Prostate gland (tissue), 2 donors: ENCODE measurements at regions not wholly inside any gene's neighbourhood (a gene's known extent, or its start where the extent isn't known, plus 50 kb on each side); places are given as distances from the start of the nearest gene placed in this dataset.

ENCODE experiments used
- DNase-seq: peaks from one replicate; pipeline ENCODE4 v3.0.0-alpha.2; 2019; ENCODE audit warnings: low spot score
- H3K27ac ChIP-seq, 2 donors: fragments of 200-600 bp; sonication (generic); 2 replicates each; pipeline ENCODE4 v1.5.1; 2017 to 2019
- H3K27me3 ChIP-seq: fragments of 200-600 bp; sonication (generic); replicated peaks from 2 replicates; pipeline ENCODE4 v1.5.1; 2019; ENCODE audit not compliant: insufficient read depth
- H3K36me3 ChIP-seq, 2 donors: fragments of 200-600 bp; sonication (generic); 1 replicate in 1 of 2; 2 replicates in 1 of 2; pipeline versions ENCODE4 v1.5.1 to v1.8.1; 2017 to 2019
- H3K4me1 ChIP-seq: fragments of 200-600 bp; sonication (generic); replicated peaks from 2 replicates; pipeline ENCODE4 v1.5.1; 2019
- H3K4me3 ChIP-seq, 2 donors: fragments of 200-600 bp; sonication (generic); 2 replicates each; pipeline ENCODE4 v1.5.1; 2017 to 2019
- H3K9me3 ChIP-seq: fragments of 200-600 bp; sonication (generic); 2 replicates; pipeline ENCODE4 v1.5.1; 2017
- POLR2A ChIP-seq: fragments of 450-650 bp; IDR thresholded peaks from one replicate; pipeline ENCODE4 v1.6.1; 2016; ENCODE audit warnings: antibody characterized with exemption, mild to moderate bottlenecking
- POLR2AphosphoS5 ChIP-seq: sonication (generic); formaldehyde crosslinking; IDR thresholded peaks from one replicate; pipeline ENCODE4 v1.6.1; 2017; ENCODE audit warnings: antibody characterized with exemption
- WGBS: methylation state at CpG from one replicate; pipeline ENCODE4 v1.1.5; 2018; 5-methylcytosine and 5-hydroxymethylcytosine counted together
- intact Hi-C: fragments of 100-400 bp; cut with DNase I; formaldehyde crosslinking; loops from one replicate; pipeline ENCODE4 v1.14.2; 2022
- TF ChIP-seq, protein P1 (sequence below), 4 experiments: fragments of 200-600 bp in 2 of 4; fragments of 450-650 bp in 2 of 4; sonication (generic) in 2 of 4; IDR thresholded peaks; 1 replicate in 3 of 4; 2 replicates in 1 of 4; pipeline ENCODE4 v1.5.1; 2016 to 2019; ENCODE audit warnings: antibody characterized with exemption in 4 of 4, mild to moderate bottlenecking in 2 of 4, moderate library complexity in 2 of 4

DNA sequence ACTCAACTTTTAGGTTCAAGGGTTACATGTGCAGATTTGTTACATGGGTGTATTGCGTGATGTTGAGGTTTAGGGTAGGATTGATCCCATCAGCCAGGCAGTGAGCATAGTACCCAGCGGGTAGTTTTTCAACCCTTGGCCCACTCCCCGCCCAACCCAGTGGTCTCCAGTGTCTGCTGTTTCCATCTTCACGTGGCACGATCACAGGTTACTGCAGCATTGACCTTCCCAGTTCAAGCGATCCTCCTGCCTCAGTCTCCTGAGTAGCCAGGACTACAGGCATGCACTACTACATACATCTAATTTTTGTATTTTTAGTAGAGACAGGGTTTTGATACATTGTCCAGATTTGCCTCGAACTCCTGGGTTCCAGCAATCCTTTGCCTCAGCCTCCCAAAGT is 905.7 kb upstream of the ZNF722 start:
- TF ChIP-seq POLR2A (no peak), POLR2AphosphoS5 (no peak)
- TF ChIP-seq, protein P1, sequence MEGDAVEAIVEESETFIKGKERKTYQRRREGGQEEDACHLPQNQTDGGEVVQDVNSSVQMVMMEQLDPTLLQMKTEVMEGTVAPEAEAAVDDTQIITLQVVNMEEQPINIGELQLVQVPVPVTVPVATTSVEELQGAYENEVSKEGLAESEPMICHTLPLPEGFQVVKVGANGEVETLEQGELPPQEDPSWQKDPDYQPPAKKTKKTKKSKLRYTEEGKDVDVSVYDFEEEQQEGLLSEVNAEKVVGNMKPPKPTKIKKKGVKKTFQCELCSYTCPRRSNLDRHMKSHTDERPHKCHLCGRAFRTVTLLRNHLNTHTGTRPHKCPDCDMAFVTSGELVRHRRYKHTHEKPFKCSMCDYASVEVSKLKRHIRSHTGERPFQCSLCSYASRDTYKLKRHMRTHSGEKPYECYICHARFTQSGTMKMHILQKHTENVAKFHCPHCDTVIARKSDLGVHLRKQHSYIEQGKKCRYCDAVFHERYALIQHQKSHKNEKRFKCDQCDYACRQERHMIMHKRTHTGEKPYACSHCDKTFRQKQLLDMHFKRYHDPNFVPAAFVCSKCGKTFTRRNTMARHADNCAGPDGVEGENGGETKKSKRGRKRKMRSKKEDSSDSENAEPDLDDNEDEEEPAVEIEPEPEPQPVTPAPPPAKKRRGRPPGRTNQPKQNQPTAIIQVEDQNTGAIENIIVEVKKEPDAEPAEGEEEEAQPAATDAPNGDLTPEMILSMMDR (IDR thresholded peaks at IDR 0.05), result no peak
- H3K27me3 ChIP-seq, result no peaks in the 10 kb centered on the region
- intact Hi-C loops, result no loop called here
- H3K4me1 ChIP-seq, result no peaks in the 10 kb centered on the region
- no peaks in the 10 kb centered on the region for H3K9me3 ChIP-seq
- H3K4me3 ChIP-seq, result no peak overlapping the region
- no peaks in the 10 kb centered on the region for H3K36me3 ChIP-seq
- no peak overlapping the region for H3K27ac ChIP-seq
- WGBS, result 71% methylated on average over 7 of the region's 7 CpGs
- no peak for DNase-seq

GRCh38 chr7:63093481-63093880 is 905.2 kb upstream of the ZNF722 start:
- intact Hi-C loops, result no loop called here
- Histone ChIP-seq H3K4me3 (no peak overlapping the region), H3K27ac (no peak overlapping the region), H3K4me1 (no peaks in the 10 kb centered on the region), H3K36me3 (no peaks in the 10 kb centered on the region), H3K9me3 (no peaks in the 10 kb centered on the region), H3K27me3 (no peaks in the 10 kb centered on the region)
- no peak for DNase-seq
- WGBS, result 50% methylated on average over 1 of the region's 1 CpG
- TF ChIP-seq POLR2AphosphoS5, result no peak
- no peak for TF ChIP-seq POLR2A
- TF ChIP-seq, protein P1 (IDR thresholded peaks at IDR 0.05), result no peak

- intact Hi-C loops, result no loop called here
- 76% methylated on average over 3 of the region's 3 CpGs for WGBS
- H3K9me3 ChIP-seq, result no peaks in the 10 kb centered on the region
- no peak for DNase-seq
- H3K36me3 ChIP-seq, result no peaks in the 10 kb centered on the region
- TF ChIP-seq, protein P1 (IDR thresholded peaks at IDR 0.05), result no peak
- TF ChIP-seq POLR2A (no peak), POLR2AphosphoS5 (no peak)
- H3K4me1 ChIP-seq, result no peaks in the 10 kb centered on the region
- H3K27me3 ChIP-seq, result no peaks in the 10 kb centered on the region
- no peak overlapping the region for H3K27ac ChIP-seq
- H3K4me3 ChIP-seq, result no peak overlapping the region
These were observed 902.5 kb upstream of the ZNF722 start for GRCh38 chr7:63096141-63096540.

DNA sequence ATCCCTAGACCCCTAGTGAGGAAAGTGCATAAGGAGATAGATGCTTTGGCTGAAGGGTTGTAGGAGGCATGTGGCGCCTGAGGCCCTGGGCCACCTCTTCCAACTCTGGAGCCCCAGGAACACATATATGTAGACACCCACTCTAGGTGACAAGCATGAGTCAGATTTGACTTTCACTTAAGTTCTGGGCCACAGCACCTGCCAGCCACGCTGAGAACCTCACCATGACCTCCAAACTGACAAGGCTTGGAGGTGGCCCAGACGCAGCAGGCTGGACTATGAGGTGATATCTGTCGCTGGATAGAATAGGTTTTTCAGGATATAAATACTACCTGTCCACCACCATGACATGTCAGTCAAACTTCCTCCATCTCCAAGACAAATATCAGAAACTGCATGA is 894.0 kb upstream of the ZNF722 start:
- WGBS, result 79% methylated on average over 4 of the region's 4 CpGs
- no peak overlapping the region for H3K27ac ChIP-seq
- no peak for DNase-seq
- H3K4me3 ChIP-seq, result no peak overlapping the region
- no peaks in the 10 kb centered on the region for H3K27me3 ChIP-seq
- no peak for TF ChIP-seq POLR2AphosphoS5
- intact Hi-C loops, result no loop called here
- H3K36me3 ChIP-seq, result no peaks in the 10 kb centered on the region
- H3K4me1 ChIP-seq, result no peaks in the 10 kb centered on the region
- no peaks in the 10 kb centered on the region for H3K9me3 ChIP-seq

DNA sequence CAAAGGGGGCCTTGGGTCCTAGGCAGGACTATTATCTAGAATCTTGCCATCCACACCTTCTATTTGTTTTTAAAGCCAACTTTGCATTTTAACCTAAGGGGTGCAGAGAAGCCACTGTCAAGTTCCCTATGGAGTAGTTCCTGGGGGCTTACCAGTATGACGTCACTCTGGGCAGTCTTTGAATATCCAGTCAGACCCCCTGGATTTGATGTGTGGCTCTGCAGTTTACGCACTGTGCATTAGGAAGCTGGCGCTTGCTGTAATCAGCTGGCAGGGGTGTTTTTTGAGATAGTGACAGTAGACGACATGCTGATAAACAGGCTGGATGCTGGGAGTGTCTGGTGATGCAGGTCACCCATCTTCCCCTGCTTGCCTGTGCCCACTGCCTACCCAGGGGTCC is 892.7 kb upstream of the ZNF722 start:
- WGBS, result 89% methylated on average over 4 of the region's 4 CpGs
- no peak for DNase-seq
- intact Hi-C loops, result no loop called here
- H3K27ac ChIP-seq, result no peak overlapping the region
- H3K9me3 ChIP-seq, result no peaks in the 10 kb centered on the region
- H3K27me3 ChIP-seq, result no peaks in the 10 kb centered on the region
- H3K4me1 ChIP-seq, result no peaks in the 10 kb centered on the region
- H3K36me3 ChIP-seq, result no peaks in the 10 kb centered on the region
- TF ChIP-seq, protein P1 (IDR thresholded peaks at IDR 0.05), result no peak
- TF ChIP-seq POLR2A, result no peak
- TF ChIP-seq POLR2AphosphoS5, result no peak
- H3K4me3 ChIP-seq, result no peak overlapping the region
